ENCODE measurements at regions not wholly inside any gene's neighbourhood (a gene's known extent, or its start where the extent isn't known, plus 50 kb on each side); places are given as distances from the start of the nearest gene placed in this dataset.
"Not testable (repeated sequence)": the region's sequence is repeated elsewhere in the genome, so short reads cannot be mapped to it uniquely, and the experiment has no call there.

GRCh38 chr4:107391009-107391629 is 328.9 kb downstream of the PAPSS1 start:
- DNase-seq (ENCODE audit: low spot score): no peak

- DNase-seq (ENCODE audit: low spot score): no peak
These were observed 330.1 kb downstream of the PAPSS1 start for GRCh38 chr4:107389965-107390364.

- no peak for DNase-seq (ENCODE audit: low spot score)
These were observed 331.2 kb downstream of the PAPSS1 start for GRCh38 chr4:107388736-107389274.

DNA sequence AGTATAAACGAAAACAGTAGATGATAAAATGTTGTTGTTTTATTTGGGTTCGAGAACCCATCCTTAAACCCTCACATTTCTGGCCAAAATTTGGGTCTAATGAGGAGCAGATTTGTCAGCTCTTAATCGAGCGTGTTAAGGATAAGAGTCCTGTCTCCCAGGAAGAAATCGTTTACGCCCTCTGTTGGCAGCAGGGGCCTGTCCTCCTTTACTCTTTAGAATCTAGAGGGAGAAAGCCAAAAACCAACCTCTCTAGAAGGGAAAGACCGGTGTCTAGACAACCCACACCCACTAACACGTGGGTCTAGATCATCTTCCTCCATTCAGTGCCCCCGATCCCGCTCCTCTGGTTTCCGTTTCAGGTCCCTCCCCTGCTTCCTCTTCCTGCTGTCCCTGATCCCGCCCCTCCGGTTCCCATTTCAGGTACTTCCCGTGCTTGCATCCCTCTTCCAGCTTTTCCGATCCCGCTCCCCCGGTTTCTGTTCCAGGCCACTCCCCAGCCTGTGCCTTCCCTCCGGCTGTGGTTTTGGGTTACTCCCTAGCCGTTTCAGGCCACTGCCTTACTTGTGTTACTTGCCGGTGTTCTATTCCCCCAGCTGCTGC is 339.1 kb downstream of the PAPSS1 start:
- no peak for DNase-seq (ENCODE audit: low spot score)

DNA sequence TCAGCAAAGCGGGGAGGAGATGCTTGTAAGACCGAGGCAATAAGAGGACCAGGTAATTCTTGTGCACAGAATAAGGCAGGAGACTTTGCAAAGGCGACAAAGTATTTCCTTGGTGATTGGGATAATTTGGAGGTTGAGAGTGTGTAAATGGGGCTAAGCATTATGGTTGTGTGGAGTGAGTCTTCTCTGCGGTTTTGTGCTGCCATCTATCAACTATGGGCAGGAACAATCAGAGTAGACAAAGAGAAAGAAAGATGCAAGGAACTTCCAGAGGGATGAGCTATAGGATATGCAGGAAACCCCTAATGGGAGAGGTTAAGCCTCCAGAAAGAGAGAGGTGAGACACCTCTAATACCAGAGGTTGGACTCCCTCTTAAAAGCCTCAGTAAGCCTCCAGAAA is 339.8 kb downstream of the PAPSS1 start:
- no peak for DNase-seq (ENCODE audit: low spot score)

DNA sequence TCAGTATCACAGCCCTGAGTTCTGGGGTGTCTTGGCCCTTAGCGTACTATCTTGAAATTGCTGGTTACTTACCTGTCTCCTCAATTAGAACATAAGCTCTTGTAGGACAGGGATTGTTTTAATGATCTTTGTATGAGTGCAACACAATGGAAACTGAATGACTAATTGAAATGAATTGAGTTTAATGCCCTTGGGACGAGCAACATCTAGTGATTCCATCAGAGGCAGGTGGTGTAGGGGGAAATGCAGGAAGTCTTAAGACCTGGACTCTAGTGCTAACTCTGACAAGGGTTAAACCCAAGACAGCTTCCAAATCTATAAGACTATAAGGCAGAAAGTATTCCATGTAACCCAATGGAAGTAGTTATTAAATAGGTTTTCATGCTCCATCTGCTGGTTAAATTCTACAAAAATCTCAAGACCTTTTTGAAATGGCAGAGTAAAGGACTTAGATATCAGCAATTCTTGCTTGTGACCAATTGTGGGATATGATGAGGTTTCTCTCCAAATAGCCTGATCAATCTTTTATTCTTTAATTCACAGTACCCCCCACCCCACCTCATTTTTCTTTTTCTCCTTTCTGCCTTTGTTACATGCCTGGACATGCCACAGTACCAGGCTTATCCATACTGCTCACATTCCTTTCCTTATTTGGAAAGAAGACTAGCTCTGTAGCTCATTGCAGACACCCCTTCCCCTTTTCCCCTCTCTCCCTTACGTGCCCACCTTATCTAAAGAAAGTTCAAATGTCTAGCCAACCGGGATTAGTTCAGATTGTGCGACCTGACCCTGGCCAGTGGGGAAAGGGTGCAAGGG is 340.8 kb downstream of the PAPSS1 start:
- no peak for DNase-seq (ENCODE audit: low spot score)

GRCh38 chr4:107376293-107376692 is 340.2 kb upstream of the DKK2 start:
- DNase-seq (ENCODE audit: low spot score): no peak

DNA sequence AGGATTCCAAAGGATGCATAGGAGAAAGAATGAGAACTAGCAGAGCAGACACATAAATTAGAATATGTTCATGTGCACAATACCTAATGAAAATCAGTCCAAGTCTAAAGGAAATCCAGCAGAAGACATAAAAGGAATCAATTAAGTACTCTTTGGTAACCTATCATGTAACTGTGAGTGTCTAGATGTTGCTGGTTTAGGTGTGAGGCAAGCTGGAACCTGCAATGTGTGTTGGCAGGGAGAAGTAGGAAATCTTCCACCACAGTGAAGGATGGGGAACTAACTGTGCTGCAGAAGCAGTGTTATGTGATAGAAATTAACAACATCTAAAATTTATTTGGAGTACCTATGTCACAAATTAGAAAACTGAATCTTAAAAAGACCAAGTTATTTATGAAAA is 330.8 kb upstream of the DKK2 start:
- no peak for DNase-seq (ENCODE audit: low spot score)

GRCh38 chr4:107366016-107366735 is 330.1 kb upstream of the DKK2 start:
- no peak for DNase-seq (ENCODE audit: low spot score)

DNA sequence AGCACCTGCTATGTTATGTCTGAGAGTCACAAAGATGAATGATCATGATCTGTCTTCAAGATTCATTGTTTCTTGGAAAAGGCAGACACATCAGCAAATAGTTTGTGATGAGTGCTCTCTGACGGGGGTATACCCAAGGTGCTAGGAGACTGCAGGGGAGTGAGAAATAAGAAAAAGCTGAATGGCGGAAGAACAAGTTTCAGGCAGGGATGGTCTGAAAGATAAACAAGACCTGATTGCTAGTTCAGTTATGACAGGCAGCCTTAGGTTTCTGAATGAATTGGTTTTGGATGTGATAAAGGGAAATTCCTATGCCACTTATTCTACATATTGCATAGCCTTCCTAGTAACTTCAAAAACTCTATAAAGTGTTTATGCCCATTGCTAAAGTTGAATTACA is 327.0 kb upstream of the DKK2 start:
- DNase-seq (ENCODE audit: low spot score): no peak

DNA sequence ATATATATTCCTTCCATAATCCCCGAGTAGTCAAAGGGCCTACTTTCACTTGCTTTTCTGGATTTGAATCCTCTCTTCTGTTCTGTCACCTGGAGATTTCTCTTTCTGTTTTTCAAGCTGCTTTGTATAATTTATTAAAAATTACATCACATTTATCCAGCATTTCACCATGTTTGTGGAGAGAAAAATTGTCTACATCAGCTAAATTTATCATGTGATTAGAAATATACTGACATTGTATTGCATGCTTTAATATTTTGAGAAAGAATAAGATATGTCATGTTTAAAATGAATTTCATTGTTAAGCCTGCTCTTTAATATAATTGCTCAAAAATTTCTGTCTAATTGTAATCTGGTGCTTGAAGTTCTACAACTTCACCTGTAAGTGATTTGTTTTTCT is 323.1 kb upstream of the DKK2 start:
- DNase-seq (ENCODE audit: low spot score): no peak

- DNase-seq (ENCODE audit: low spot score): not testable (repeated sequence)
These were observed 318.2 kb upstream of the DKK2 start for GRCh38 chr4:107354304-107354703.

DNA sequence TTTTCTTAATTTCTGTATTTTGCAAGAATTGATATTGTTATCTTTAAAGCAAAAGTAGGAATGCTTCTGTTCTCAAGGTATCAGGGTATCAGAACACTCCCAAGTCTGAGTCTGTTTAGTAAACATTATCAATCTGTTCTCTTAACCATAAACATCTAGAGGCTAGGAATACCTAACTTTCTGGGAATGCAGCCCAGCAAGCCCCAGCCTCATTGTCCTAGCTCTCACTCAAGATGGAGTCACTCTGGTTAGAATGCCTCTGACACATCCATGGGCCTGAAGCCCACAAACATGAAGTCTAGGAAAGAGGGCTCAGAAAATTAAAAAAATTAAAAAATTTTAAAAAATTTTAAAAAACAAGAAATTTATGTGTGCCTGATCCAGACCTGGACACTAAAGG is 315.1 kb upstream of the DKK2 start:
- no peak for DNase-seq (ENCODE audit: low spot score)

DNA sequence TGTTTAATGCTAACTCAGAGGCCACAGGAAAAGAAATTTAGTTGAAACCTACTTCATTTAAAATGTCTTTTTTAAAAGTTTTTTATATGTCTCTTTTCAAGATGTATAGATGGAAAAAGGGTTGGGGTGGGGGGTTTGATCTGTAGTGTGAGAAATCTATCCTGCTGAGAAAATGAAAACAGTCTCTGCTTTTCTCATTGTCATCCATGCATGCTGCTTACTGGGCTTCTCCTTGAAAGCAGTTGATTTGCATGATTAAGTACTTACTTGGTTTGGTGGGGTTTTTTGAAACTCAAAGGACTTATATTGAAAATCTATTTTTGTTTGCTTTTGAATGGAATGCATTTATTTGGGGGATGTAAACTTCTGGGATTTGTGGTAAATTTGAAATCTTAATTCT is 313.6 kb upstream of the DKK2 start:
- no peak for DNase-seq (ENCODE audit: low spot score)

GRCh38 chr4:107349266-107349665 is 313.2 kb upstream of the DKK2 start:
- DNase-seq (ENCODE audit: low spot score): no peak

GRCh38 chr4:107348188-107349050 is 312.3 kb upstream of the DKK2 start:
- DNase-seq (ENCODE audit: low spot score): no peak

- no peak for DNase-seq (ENCODE audit: low spot score)
These were observed 297.4 kb upstream of the DKK2 start for GRCh38 chr4:107333518-107333917.

DNA sequence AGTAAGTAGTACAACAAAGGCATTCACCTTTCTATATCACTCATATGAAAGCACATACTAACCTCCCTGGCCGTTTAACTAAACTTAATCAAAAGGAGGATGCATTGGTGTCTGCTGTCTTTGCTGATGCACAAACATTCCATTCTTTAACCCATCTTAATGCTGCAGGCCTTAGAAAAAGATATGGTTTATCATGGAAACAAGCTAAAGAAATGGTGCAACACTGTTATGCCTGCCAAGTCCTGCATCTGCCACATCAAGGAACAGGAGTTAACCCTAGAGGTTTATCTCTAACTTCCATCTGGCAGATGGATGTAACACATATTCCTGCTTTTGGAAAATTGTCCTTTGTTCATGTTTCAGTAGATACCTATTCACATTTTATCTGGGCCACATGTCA is 296.5 kb upstream of the DKK2 start:
- not testable (repeated sequence) for DNase-seq (ENCODE audit: low spot score)

GRCh38 chr4:107330916-107331315 is 294.8 kb upstream of the DKK2 start:
- DNase-seq (ENCODE audit: low spot score): no peak

GRCh38 chr4:107319386-107319785 is 283.3 kb upstream of the DKK2 start:
- DNase-seq (ENCODE audit: low spot score): no peak

DNA sequence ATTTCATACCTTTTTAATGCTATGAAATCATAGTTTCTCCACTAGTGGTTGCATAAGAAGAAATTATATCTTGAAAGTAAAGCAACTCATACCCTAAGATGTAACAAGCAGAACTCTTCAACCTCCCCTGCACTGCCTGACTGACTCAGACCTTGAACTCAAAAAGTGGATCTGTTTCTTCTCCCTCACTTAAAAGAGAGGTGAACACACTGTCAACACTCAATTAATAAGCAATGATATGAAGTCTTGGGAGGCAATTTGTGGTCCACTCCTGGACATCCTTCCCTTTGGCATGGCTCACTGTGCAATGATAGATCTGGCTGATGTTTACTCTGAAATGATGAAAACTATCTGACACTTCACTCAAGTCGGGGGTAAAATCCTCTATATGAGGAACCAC is 282.0 kb upstream of the DKK2 start:
- no peak for DNase-seq (ENCODE audit: low spot score)

GRCh38 chr4:107317611-107318010 is 281.5 kb upstream of the DKK2 start:
- DNase-seq (ENCODE audit: low spot score): no peak
